Neuronal stem cell (in vitro differentiated cells): ENCODE measurements at regions not wholly inside any gene's neighbourhood (a gene's known extent, or its start where the extent isn't known, plus 50 kb on each side); places are given as distances from the start of the nearest gene placed in this dataset.
A peak's percentile ranks its signal among the peaks of the same experiment; 100 is the strongest.

Experiments used
- DNase-seq: peaks from one replicate; pipeline ENCODE4 v3.0.0-alpha.2; 2013; ENCODE audit warnings: low spot score
- H2AFZ ChIP-seq: one replicate; pipeline ENCODE4 v1.6.1; 2013; ENCODE audit warnings: mild to moderate bottlenecking, low read length, inconsistent platforms
- H2AK5ac ChIP-seq: 2 replicates; pipeline ENCODE4 v1.6.1; 2013; ENCODE audit warnings: low read depth, mild to moderate bottlenecking, inconsistent platforms, low read length, moderate library complexity, mixed read lengths
- H2BK120ac ChIP-seq: 2 replicates; pipeline ENCODE4 v1.6.1; 2013; ENCODE audit warnings: low read depth, mild to moderate bottlenecking, inconsistent platforms, low read length, moderate library complexity, mixed read lengths
- H2BK12ac ChIP-seq: one replicate; pipeline ENCODE4 v1.6.1; 2013; ENCODE audit warnings: low read length, inconsistent platforms
- H2BK15ac ChIP-seq: 2 replicates; pipeline ENCODE4 v1.6.1; 2013; ENCODE audit warnings: mild to moderate bottlenecking, low read length, inconsistent platforms, mixed read lengths
- H2BK5ac ChIP-seq: one replicate; pipeline ENCODE4 v1.6.1; 2013; ENCODE audit warnings: inconsistent platforms, mild to moderate bottlenecking, low read length, moderate library complexity
- H3K14ac ChIP-seq: one replicate; pipeline ENCODE4 v1.6.1; 2013; ENCODE audit warnings: low read length, inconsistent platforms
- H3K18ac ChIP-seq: 2 replicates; pipeline ENCODE4 v1.6.1; 2013; ENCODE audit warnings: low read length, inconsistent platforms
- H3K23ac ChIP-seq: 2 replicates; pipeline ENCODE4 v1.6.1; 2013; ENCODE audit warnings: low read depth, mild to moderate bottlenecking, mixed read lengths, low read length, inconsistent platforms; ENCODE audit not compliant: poor library complexity
- H3K27ac ChIP-seq: replicated peaks from 3 replicates; pipeline ENCODE4 v1.5.1; 2013; ENCODE audit warnings: low read length, inconsistent platforms
- H3K27me3 ChIP-seq, 3 experiments: 2 replicates each; pipeline ENCODE4 v1.6.1; 2013; ENCODE audit warnings: low read length in 3 of 3, mild to moderate bottlenecking in 2 of 3, inconsistent platforms in 1 of 3, low read depth in 1 of 3, mixed read lengths in 1 of 3, moderate library complexity in 1 of 3; ENCODE audit not compliant: control insufficient read depth in 3 of 3, insufficient read depth in 3 of 3
- H3K36me3 ChIP-seq, 2 donors: replicated peaks in 1 of 2; 2 replicates each; pipeline ENCODE4 v1.6.1; 2013; ENCODE audit warnings: low read length in 2 of 2; ENCODE audit not compliant: control insufficient read depth in 2 of 2, insufficient read depth in 2 of 2
- H3K4ac ChIP-seq: 2 replicates; pipeline ENCODE4 v1.6.1; 2013; ENCODE audit warnings: inconsistent platforms, mild to moderate bottlenecking, low read length, moderate library complexity
- H3K4me1 ChIP-seq, 2 donors: 1 replicate in 1 of 2; 2 replicates in 1 of 2; pipeline ENCODE4 v1.6.1; 2013; ENCODE audit warnings: low read length in 2 of 2, low read depth in 1 of 2; ENCODE audit not compliant: control insufficient read depth in 2 of 2, insufficient read depth in 1 of 2
- H3K4me2 ChIP-seq: one replicate; pipeline ENCODE4 v1.6.1; 2013; ENCODE audit warnings: mild to moderate bottlenecking, low read length, inconsistent platforms; ENCODE audit not compliant: insufficient read depth, poor library complexity, severe bottlenecking
- H3K4me3 ChIP-seq, 2 donors: 2 replicates each; pipeline ENCODE4 v1.5.1; 2013; ENCODE audit warnings: low read length in 2 of 2, mild to moderate bottlenecking in 2 of 2, inconsistent platforms in 1 of 2, moderate library complexity in 1 of 2
- H3K79me1 ChIP-seq: one replicate; pipeline ENCODE4 v1.6.1; 2013; ENCODE audit warnings: low read depth, mild to moderate bottlenecking, inconsistent platforms, low read length, moderate library complexity
- H3K9ac ChIP-seq: one replicate; pipeline ENCODE4 v1.6.1; 2013; ENCODE audit warnings: mild to moderate bottlenecking, low read depth, low read length, inconsistent platforms; ENCODE audit not compliant: poor library complexity
- H3K9me3 ChIP-seq, 2 donors: replicated peaks in 1 of 2; 2 replicates each; pipeline versions ENCODE3 to v1.6.1; 2013; ENCODE audit warnings: low read length in 2 of 2, mild to moderate bottlenecking in 2 of 2, inconsistent platforms in 1 of 2, low read depth in 1 of 2, mixed read lengths in 1 of 2, moderate library complexity in 1 of 2; ENCODE audit not compliant: control insufficient read depth in 2 of 2, insufficient read depth in 1 of 2
- H4K8ac ChIP-seq: one replicate; pipeline ENCODE4 v1.6.1; 2013; ENCODE audit warnings: low read depth, mild to moderate bottlenecking, inconsistent platforms, low read length, moderate library complexity
- H4K91ac ChIP-seq: one replicate; pipeline ENCODE4 v1.6.1; 2013; ENCODE audit warnings: low read length, low read depth, mild to moderate bottlenecking, inconsistent platforms; ENCODE audit not compliant: poor library complexity
- WGBS, 2 donors: extraction: QIAGEN DNeasy Blood & Tissue Kit; methylation state at CpG; one replicate each; pipeline ENCODE4 v1.1.7; 2013; ENCODE audit warnings: missing lambda C conversion rate in 2 of 2, mixed read lengths in 1 of 2; ENCODE audit not compliant: insufficient read length in 2 of 2, insufficient replicate concordance in 1 of 2; ENCODE audit errors: extremely low coverage in 2 of 2; 5-methylcytosine and 5-hydroxymethylcytosine counted together

DNA sequence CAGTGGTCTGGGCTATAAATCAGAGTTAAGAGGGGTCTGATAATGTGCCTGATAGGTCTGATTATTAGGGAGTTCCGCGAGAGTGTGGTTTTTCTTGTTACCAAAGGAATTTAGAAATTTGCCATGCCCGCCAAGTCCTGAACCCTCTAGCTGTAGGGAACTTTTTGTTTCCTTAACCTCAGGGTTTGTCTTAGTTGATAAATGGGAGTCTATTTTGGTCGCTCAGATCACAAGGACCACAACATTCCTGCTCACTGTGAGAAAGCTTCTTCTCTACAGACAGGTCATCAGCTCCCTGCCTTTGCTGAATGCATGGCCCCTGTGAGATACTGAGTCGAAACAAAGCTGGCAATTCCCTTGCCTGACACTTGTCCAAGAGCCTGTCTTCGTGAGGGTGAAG is 497.8 kb downstream of the HS3ST4 start:
- H3K9me3 ChIP-seq, result peaks cover 0 to 2% of the 10 kb centered on the region in 2 donors
- no peak overlapping the region for H3K4me3 ChIP-seq
- peaks cover 0 to 2% of the 10 kb centered on the region in 2 donors for H3K4me1 ChIP-seq
- H3K4me2 ChIP-seq, result no peak overlapping the region
- no peak overlapping the region for H2AK5ac ChIP-seq
- no peak overlapping the region for H3K27ac ChIP-seq
- H2BK5ac ChIP-seq, result no peak overlapping the region
- no peak overlapping the region for H3K9ac ChIP-seq
- no peak overlapping the region for H3K14ac ChIP-seq
- H2BK120ac ChIP-seq, result no peak overlapping the region
- no peak overlapping the region for H3K4ac ChIP-seq
- no peak overlapping the region for H2BK12ac ChIP-seq
- H3K36me3 ChIP-seq, result no peaks in the 10 kb centered on the region
- no peak overlapping the region for H2AFZ ChIP-seq
- H3K23ac ChIP-seq, result no peak overlapping the region
- WGBS, 2 donors, result no CpG with 5 or more reads among the region's 6 CpGs
- H3K79me1 ChIP-seq, result no peaks in the 10 kb centered on the region
- H4K91ac ChIP-seq, result no peak overlapping the region
- no peak for DNase-seq
- no peak overlapping the region for H4K8ac ChIP-seq
- H3K18ac ChIP-seq, result peak overlapping the region; percentile 5
- no peak overlapping the region for H2BK15ac ChIP-seq
- H3K27me3 ChIP-seq, result no peaks in the 10 kb centered on the region

DNA sequence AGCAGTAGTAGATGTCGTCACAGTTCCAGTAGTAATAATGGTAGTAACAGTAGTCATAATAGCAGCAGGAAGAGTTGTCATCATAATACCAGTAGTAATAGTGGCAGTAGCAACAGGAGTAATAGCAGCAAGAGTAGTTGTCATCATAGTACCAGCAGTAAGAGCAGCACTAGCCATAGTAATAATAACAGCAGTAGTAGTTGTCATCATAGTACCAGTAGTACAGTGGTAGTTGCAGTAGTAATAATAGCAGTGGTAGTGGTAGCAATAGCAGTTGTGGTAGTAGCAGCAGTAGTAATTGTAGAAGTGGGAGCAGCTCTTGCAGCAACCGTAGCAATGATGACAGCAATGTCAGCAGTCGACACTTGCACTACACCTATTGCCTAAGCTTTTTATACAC is 502.8 kb downstream of the HS3ST4 start:
- no CpG with 5 or more reads among the region's 3 CpGs for WGBS, 2 donors
- Histone ChIP-seq H3K18ac (no peak overlapping the region), H2BK12ac (no peak overlapping the region), H3K9ac (no peak overlapping the region), H2AFZ (no peak overlapping the region), H2BK15ac (no peak overlapping the region), H3K79me1 (no peaks in the 10 kb centered on the region), H3K4me3 (no peak overlapping the region), H4K91ac (no peak overlapping the region), H3K27ac (no peak overlapping the region), H3K27me3 (no peaks in the 10 kb centered on the region), H2BK5ac (no peak overlapping the region), H3K23ac (no peak overlapping the region), H3K4ac (no peak overlapping the region), H4K8ac (no peak overlapping the region), H3K9me3 (no peaks in the 10 kb centered on the region), H3K14ac (no peak overlapping the region), H3K4me1 (peaks cover 0 to 2% of the 10 kb centered on the region in 2 donors), H3K4me2 (no peak overlapping the region), H2AK5ac (no peak overlapping the region), H3K36me3 (no peaks in the 10 kb centered on the region), H2BK120ac (no peak overlapping the region)
- no peak for DNase-seq

DNA sequence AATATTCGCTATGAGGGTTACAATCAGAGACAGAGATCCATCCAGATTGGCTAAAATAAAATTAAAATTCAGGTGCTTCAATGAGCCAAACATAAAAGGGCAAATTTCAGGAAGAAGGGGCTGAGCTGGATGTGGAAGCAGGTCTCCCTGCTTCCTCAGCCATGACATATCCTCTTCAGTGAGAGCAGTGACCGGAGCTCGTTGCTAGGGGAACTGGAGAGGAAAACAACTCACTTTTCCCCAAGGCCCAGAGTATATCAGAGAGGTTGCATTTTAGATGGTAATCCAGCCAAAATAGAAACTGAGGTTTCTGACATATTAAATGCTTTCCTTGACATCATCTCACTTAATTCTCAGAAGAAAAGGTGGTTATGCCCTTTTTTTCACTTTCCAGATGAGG is 503.5 kb downstream of the HS3ST4 start:
- H3K9ac ChIP-seq, result no peak overlapping the region
- H3K14ac ChIP-seq, result no peak overlapping the region
- H3K18ac ChIP-seq, result no peak overlapping the region
- no peak overlapping the region for H3K4ac ChIP-seq
- no peak overlapping the region for H3K4me3 ChIP-seq
- no peak overlapping the region for H2AK5ac ChIP-seq
- H2BK12ac ChIP-seq, result no peak overlapping the region
- DNase-seq, result no peak
- H2AFZ ChIP-seq, result no peak overlapping the region
- no peak overlapping the region for H2BK15ac ChIP-seq
- no peak overlapping the region for H2BK5ac ChIP-seq
- no peak overlapping the region for H3K4me2 ChIP-seq
- no peak overlapping the region for H2BK120ac ChIP-seq
- no peaks in the 10 kb centered on the region for H3K4me1 ChIP-seq
- no peak overlapping the region for H3K27ac ChIP-seq
- no peaks in the 10 kb centered on the region for H3K36me3 ChIP-seq
- no peak overlapping the region for H3K23ac ChIP-seq
- no peaks in the 10 kb centered on the region for H3K79me1 ChIP-seq
- H4K8ac ChIP-seq, result no peak overlapping the region
- no peak overlapping the region for H4K91ac ChIP-seq
- H3K27me3 ChIP-seq, result no peaks in the 10 kb centered on the region
- no CpG with 5 or more reads among the region's 3 CpGs for WGBS, 2 donors
- H3K9me3 ChIP-seq, result no peaks in the 10 kb centered on the region

DNA sequence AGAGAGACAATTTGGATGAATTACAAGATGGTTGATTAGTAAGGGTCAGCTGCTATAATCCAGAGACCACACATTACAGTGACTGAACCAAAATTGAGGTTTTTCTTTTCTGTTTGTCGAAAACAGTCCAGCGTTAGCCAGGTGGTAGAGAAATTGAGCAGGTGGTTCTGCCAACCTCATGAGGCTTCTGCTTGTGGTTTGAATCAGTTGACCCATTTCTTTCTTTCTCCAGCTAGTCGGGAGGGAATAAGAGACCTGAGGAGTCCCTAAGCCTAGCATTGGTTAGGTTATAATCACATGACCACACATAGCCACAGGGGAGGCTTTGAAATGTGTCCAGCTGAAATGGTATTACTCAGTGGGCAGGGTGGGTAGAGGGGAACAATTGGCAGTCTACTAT is 504.6 kb downstream of the HS3ST4 start:
- H3K4me3 ChIP-seq, result no peak overlapping the region
- no peak overlapping the region for H2BK15ac ChIP-seq
- no peak overlapping the region for H4K8ac ChIP-seq
- H2AK5ac ChIP-seq, result no peak overlapping the region
- no peak overlapping the region for H2BK5ac ChIP-seq
- H3K4me1 ChIP-seq, result no peaks in the 10 kb centered on the region
- H3K4me2 ChIP-seq, result no peak overlapping the region
- H3K4ac ChIP-seq, result no peak overlapping the region
- no CpG with 5 or more reads among the region's 3 CpGs for WGBS, 2 donors
- DNase-seq, result no peak
- no peaks in the 10 kb centered on the region for H3K9me3 ChIP-seq
- no peak overlapping the region for H3K14ac ChIP-seq
- H3K9ac ChIP-seq, result no peak overlapping the region
- no peak overlapping the region for H3K18ac ChIP-seq
- no peaks in the 10 kb centered on the region for H3K27me3 ChIP-seq
- H3K23ac ChIP-seq, result no peak overlapping the region
- no peak overlapping the region for H3K27ac ChIP-seq
- H4K91ac ChIP-seq, result no peak overlapping the region
- no peak overlapping the region for H2BK120ac ChIP-seq
- H2BK12ac ChIP-seq, result no peak overlapping the region
- H3K79me1 ChIP-seq, result no peaks in the 10 kb centered on the region
- H3K36me3 ChIP-seq, result no peaks in the 10 kb centered on the region
- H2AFZ ChIP-seq, result no peak overlapping the region
